Body of pancreas (tissue), 4 donors: ENCODE measurements at regions not wholly inside any gene's neighbourhood (a gene's known extent, or its start where the extent isn't known, plus 50 kb on each side); places are given as distances from the start of the nearest gene placed in this dataset.
"Not testable (repeated sequence)": the region's sequence is repeated elsewhere in the genome, so short reads cannot be mapped to it uniquely, and the experiment has no call there.

Source experiments
- ATAC-seq: fragments of 150-250 bp; one replicate; pipeline ENCODE4 v1.9.1; 2016
- DNase-seq, 4 donors: peaks; one replicate each; pipeline ENCODE4 v3.0.0-alpha.2; 2019
- H3K27ac ChIP-seq, 4 donors: fragments of 200-600 bp; sonication (generic); 1 replicate in 3 of 4; 2 replicates in 1 of 4; pipeline versions ENCODE4 v1.5.1 to v1.6.1; 2016 to 2019; ENCODE audit warnings: mild to moderate bottlenecking in 1 of 4, mixed read lengths in 1 of 4, moderate library complexity in 1 of 4
- H3K27me3 ChIP-seq, 2 donors: fragments of 200-600 bp; sonication (generic); one replicate each; pipeline ENCODE4 v1.6.0; 2016; ENCODE audit warnings: mild to moderate bottlenecking in 1 of 2
- H3K36me3 ChIP-seq, 2 donors: fragments of 200-600 bp; sonication (generic); replicated peaks in 1 of 2; 2 replicates each; pipeline ENCODE4 v1.5.1; 2016; ENCODE audit warnings: low read depth in 2 of 2; ENCODE audit not compliant: insufficient read depth in 1 of 2
- H3K4me1 ChIP-seq: fragments of 200-600 bp; sonication (generic); one replicate; pipeline ENCODE4 v1.6.0; 2016
- H3K4me3 ChIP-seq, 2 donors: fragments of 200-600 bp; sonication (generic); 1 replicate in 1 of 2; 2 replicates in 1 of 2; pipeline ENCODE4 v1.5.1; 2016 to 2019
- H3K9me3 ChIP-seq, 3 donors: fragments of 200-600 bp; sonication (generic); 1 replicate in 2 of 3; 2 replicates in 1 of 3; pipeline ENCODE4 v1.5.1; 2016
- CTCF ChIP-seq, 7 experiments: fragments of 450-650 bp in 4 of 7; fragments of 200-600 bp in 3 of 7; sonication (generic) in 3 of 7; IDR thresholded peaks; one replicate each; pipeline ENCODE4 v1.5.1; 2016 to 2019; ENCODE audit warnings: antibody characterized with exemption in 7 of 7
- POLR2A ChIP-seq, 3 donors: fragments of 450-650 bp; IDR thresholded peaks; one replicate each; pipeline ENCODE4 v1.6.1; 2016; ENCODE audit warnings: antibody characterized with exemption in 3 of 3, mild to moderate bottlenecking in 2 of 3
- WGBS, 2 donors: methylation state at CpG; one replicate each; pipeline ENCODE4 v1.1.5; 2017; 5-methylcytosine and 5-hydroxymethylcytosine counted together
- intact Hi-C: fragments of 100-400 bp; cut with DNase I; formaldehyde crosslinking; loops from one replicate; pipeline ENCODE4 v1.15.1; 2023

- 69 to 75% methylated on average over 6 of the region's 6 CpGs for WGBS, 2 donors
- Histone ChIP-seq H3K27ac (no peak overlapping the region), H3K27me3 (no peaks in the 10 kb centered on the region), H3K9me3 (no peaks in the 10 kb centered on the region), H3K36me3 (no peaks in the 10 kb centered on the region), H3K4me3 (no peak overlapping the region), H3K4me1 (no peaks in the 10 kb centered on the region)
- DNase-seq: no peak
- intact Hi-C loops: no loop called here
- TF ChIP-seq CTCF (IDR thresholded peaks at IDR 0.05) (no peak), POLR2A (IDR thresholded peaks at IDR 0.05) (no peak)
- ATAC-seq: no peak
Observed at GRCh38 chr7:120005720-120006119, 267.3 kb upstream of the KCND2 start.

GRCh38 chr7:120014301-120014700 lies 258.7 kb upstream of the KCND2 start:
- H3K4me1 ChIP-seq, H3K27me3 ChIP-seq, intact Hi-C loops, ATAC-seq, H3K36me3 ChIP-seq, H3K9me3 ChIP-seq, DNase-seq, H3K27ac ChIP-seq, H3K4me3 ChIP-seq: not testable (repeated sequence)
- WGBS, 2 donors: 71 to 83% methylated on average over 5 of the region's 5 CpGs

- no peak for DNase-seq
- TF ChIP-seq POLR2A (IDR thresholded peaks at IDR 0.05): no peak
- no peak for TF ChIP-seq CTCF (IDR thresholded peaks at IDR 0.05)
- H3K27ac ChIP-seq: no peak overlapping the region
- no peaks in the 10 kb centered on the region for H3K27me3 ChIP-seq
- no peak overlapping the region for H3K4me3 ChIP-seq
- H3K9me3 ChIP-seq: no peaks in the 10 kb centered on the region
- WGBS, 2 donors: 31 to 37% methylated on average over 4 of the region's 4 CpGs
- no peaks in the 10 kb centered on the region for H3K36me3 ChIP-seq
- ATAC-seq: no peak
- H3K4me1 ChIP-seq: no peaks in the 10 kb centered on the region
- intact Hi-C loops: no loop called here
Observed at GRCh38 chr7:120014925-120015465, 258.0 kb upstream of the KCND2 start.

- Histone ChIP-seq H3K9me3 (no peaks in the 10 kb centered on the region), H3K4me1 (no peaks in the 10 kb centered on the region), H3K27me3 (no peaks in the 10 kb centered on the region), H3K27ac (no peak overlapping the region), H3K36me3 (no peaks in the 10 kb centered on the region), H3K4me3 (no peak overlapping the region)
- intact Hi-C loops: no loop called here
- no peak for DNase-seq
- TF ChIP-seq POLR2A (IDR thresholded peaks at IDR 0.05) (no peak), CTCF (IDR thresholded peaks at IDR 0.05) (no peak)
- no peak for ATAC-seq
- 61 to 67% methylated on average over 1 of the region's 1 CpG for WGBS, 2 donors
Observed at GRCh38 chr7:120021085-120021484, 251.9 kb upstream of the KCND2 start.

GRCh38 chr7:120023494-120024167 lies 249.3 kb upstream of the KCND2 start:
- Histone ChIP-seq H3K27ac (no peak overlapping the region), H3K36me3 (no peaks in the 10 kb centered on the region), H3K27me3 (no peaks in the 10 kb centered on the region), H3K4me3 (no peak overlapping the region), H3K9me3 (no peaks in the 10 kb centered on the region), H3K4me1 (no peaks in the 10 kb centered on the region)
- 70 to 76% methylated on average over 4 of the region's 4 CpGs for WGBS, 2 donors
- no peak for DNase-seq
- TF ChIP-seq POLR2A (IDR thresholded peaks at IDR 0.05) (no peak), CTCF (IDR thresholded peaks at IDR 0.05) (no peak)
- intact Hi-C loops: no loop called here
- no peak for ATAC-seq
